DND-41 (cell line): ENCODE measurements at regions not wholly inside any gene's neighbourhood (a gene's known extent, or its start where the extent isn't known, plus 50 kb on each side); places are given as distances from the start of the nearest gene placed in this dataset.

Experiments used
- CTCF ChIP-seq: IDR thresholded peaks from 2 replicates; pipeline ENCODE4 v1.5.1; 2012; ENCODE audit warnings: borderline replicate concordance, low read length, moderate library complexity, mild to moderate bottlenecking; ENCODE audit not compliant: poor library complexity, severe bottlenecking; ENCODE audit errors: extremely low read depth
- EZH2 ChIP-seq: IDR thresholded peaks from 3 replicates; pipeline ENCODE4 v1.6.1; 2012; ENCODE audit warnings: borderline replicate concordance, low read depth, mild to moderate bottlenecking, moderate library complexity, low read length, inconsistent platforms; ENCODE audit not compliant: severe bottlenecking

DNA sequence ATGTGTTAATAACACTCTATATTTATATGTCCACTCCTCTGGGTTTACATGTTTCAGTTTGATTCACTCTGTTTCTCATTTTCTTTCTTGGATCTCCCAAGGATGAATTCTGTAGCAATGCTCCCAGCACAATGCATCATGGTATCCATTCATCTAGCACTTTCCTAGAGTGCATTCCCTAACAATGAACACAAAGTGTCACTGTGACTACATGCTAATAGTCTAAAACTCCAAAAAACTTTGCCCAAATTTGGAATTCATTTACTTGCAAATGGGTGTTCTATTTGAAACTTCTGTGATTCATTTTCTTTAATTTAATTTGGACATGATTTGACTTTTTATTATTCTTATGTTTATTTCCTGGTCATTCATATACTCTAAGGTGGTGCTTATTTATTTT lies 286.3 kb downstream of the POU4F1 start:
- peak; percentile 41 for TF ChIP-seq CTCF
- no peak for TF ChIP-seq EZH2
